Right lobe of liver (tissue), 4 donors: ENCODE measurements at regions not wholly inside any gene's neighbourhood (a gene's known extent, or its start where the extent isn't known, plus 50 kb on each side); places are given as distances from the start of the nearest gene placed in this dataset.

ENCODE experiments used
- CTCF ChIP-seq, 4 donors: fragments of 200-600 bp in 3 of 4; fragments of 450-650 bp in 1 of 4; IDR thresholded peaks; one replicate each; pipeline versions ENCODE4 v1.5.1 to v1.8.0; 2016 to 2022; ENCODE audit warnings: antibody characterized with exemption in 4 of 4, mild to moderate bottlenecking in 2 of 4
- POLR2A ChIP-seq: fragments of 450-650 bp; IDR thresholded peaks from one replicate; pipeline ENCODE4 v1.6.1; 2017; ENCODE audit warnings: antibody characterized with exemption, mild to moderate bottlenecking
- donor health status: DM: no; HTN: no; CAD: no.
- donor health status: DM: no; HTN: no; CAD: no.
- donor health status: DM: no; HTN: yes; CAD: no.

- TF ChIP-seq CTCF (IDR thresholded peaks at IDR 0.05): no peak
- no peak for TF ChIP-seq POLR2A
Observed at GRCh38 chr2:58291726-58292438, 50.8 kb upstream of the FANCL start.
